Cardiac septum (tissue), 1 donor: ENCODE measurements at regions not wholly inside any gene's neighbourhood (a gene's known extent, or its start where the extent isn't known, plus 50 kb on each side); places are given as distances from the start of the nearest gene placed in this dataset.
"Not testable (repeated sequence)": the region's sequence is repeated elsewhere in the genome, so short reads cannot be mapped to it uniquely, and the experiment has no call there.

Experiments used
- DNase-seq: peaks from one replicate; pipeline ENCODE4 v3.0.0-alpha.2; 2020; ENCODE audit warnings: low spot score
- intact Hi-C: fragments of 100-400 bp; cut with DNase I; formaldehyde crosslinking; loops from one replicate; pipeline ENCODE4 v1.14.0; 2022
- donor health status: DM: no; HTN: no; CAD: no.

DNA sequence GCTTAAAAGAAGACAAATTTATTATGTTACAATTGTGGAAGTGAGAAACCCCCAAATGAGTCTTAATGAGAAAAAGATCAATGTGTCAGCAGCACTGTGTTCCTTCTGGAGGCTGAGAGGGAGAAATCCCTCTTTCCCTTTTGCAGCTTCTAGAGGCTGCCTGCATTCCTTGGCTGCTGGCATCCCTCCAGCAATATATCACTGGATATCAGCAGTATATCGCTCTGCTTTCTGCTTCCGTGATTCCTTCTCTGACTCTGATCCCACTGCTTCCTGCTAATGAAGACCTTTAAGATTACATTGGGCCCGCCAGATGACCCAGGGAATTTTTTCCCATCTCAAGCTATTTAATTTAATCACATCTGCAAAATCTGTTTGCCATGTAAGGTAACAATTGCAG lies 1008.0 kb downstream of the RAPGEF2 start:
- intact Hi-C loops: no loop called here
- DNase-seq: no peak

DNA sequence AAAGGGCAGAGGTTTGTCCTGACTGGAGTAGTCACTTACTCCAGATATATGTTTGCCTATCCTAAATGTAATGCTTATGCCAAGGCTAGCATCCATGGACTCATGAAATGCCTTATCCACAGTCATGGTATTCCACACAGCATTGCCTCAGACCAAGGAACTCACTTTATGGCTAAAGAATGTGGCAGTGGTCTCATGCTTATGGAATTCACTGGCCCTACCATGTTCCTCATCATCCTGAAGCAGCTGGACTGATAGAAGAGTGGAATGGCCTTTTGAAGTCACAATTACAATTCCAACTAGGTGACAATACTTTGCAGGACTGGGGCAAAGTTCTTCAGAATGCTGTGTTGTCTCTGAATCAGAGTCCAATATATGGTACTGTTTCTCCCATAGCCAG lies 1014.8 kb downstream of the RAPGEF2 start:
- no peak for DNase-seq
- intact Hi-C loops: no loop called here

DNA sequence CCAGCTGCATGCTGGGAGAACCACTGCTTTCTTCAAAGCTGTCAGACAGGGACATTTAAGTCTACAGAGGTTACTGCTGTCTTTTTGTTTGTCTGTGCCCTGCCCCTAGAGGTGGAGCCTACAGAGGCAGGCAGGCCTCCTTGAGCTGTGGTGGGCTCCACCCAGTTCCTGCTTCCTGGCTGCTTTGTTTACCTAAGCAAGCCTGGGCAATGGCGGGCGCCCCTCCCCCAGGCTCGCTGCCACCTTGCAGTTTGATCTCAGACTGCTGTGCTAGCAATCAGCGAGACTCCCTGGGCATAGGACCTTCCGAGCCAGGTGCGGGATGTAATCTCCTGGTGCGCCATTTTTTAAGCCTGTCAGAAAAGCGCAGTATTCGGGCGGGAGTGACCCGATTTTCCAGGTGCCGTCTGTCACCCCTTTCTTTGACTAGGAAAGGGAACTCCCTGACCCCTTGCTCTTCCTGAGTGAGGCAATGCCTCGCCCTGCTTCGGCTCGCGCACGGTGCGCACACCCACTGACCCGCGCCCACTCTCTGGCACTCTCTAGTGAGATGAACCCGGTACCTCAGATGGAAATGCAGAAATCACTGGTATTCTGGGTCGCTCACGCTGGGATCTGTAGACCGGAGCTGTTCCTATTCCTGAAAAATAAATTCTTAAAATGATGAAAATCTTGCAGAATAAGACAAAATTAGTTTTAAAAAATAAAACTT lies 1022.9 kb downstream of the RAPGEF2 start:
- intact Hi-C loops, DNase-seq: not testable (repeated sequence)

DNA sequence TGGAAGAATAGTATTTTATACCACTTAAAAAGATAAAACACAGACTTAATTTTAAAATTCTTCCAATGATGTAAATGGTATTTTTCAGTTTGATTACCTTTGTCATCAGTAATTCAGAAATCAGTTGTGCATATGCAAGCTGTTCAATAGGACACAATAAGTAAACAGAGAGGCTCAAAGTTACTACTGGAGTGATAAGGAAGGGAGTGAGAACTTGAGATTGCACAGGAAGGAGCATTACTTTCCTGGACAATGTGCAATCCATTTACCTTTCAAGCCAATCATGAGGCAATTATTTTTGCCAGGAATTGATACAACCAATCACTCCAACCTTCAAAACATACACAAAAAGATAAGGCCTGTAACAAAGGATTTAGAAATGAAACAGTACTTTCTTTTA lies 1024.3 kb downstream of the RAPGEF2 start:
- DNase-seq: no peak
- intact Hi-C loops: no loop called here

DNA sequence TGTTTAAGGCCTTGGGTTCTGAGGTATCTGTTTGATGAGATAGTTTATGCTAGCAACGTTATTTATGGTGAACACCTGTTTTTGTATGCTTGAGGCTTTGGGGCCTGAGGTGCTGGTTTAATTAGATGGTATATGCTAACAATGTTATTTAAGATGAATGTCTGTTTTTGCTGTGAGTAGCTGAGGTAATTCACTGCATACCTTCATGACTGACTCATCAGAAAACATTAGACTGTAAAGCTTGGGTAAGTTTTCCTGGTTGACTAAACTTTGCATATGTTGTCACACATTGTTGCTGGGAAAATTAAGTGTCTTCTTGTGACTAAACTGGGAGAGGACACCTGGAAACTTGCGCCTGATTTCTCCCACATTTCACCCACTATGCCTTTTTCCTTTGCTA lies 1026.6 kb downstream of the RAPGEF2 start:
- intact Hi-C loops: no loop called here
- DNase-seq: no peak

DNA sequence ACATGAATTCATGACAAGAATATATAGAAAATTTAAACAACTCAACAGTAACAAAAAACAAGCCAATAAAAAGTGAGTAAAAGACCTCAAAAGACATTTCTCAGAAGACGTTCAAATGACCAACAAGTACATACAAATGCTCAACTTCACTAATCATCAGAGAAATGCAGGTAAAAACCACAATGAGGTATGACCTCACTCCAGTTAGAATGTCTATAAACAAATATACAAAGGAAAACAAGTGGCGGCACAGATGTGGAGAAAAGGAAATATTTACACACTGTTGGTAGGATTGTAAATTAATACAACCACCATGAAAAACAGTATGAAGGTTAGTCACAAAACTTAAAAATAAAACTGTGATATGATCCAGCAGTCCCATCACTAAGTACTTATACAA lies 1033.1 kb downstream of the RAPGEF2 start:
- intact Hi-C loops: no loop called here
- DNase-seq: no peak

DNA sequence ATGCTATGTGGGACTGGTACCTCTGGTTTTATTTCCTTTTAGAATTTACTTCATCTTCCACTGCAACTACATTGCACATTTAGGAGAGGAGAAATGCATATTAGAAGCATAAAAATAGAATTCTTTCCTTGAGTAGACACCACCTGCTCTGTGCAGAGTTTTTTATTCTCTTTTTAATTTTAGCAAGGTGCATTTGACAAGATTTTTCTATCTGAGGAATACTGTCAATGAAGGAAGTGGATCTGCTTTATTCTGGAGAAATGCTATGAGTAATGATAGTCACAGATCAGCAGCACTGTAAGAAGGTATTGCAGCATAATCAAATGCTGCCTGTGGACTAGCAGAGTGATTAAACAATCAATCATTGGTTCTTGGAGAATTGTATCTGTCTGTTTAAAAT lies 1038.3 kb downstream of the RAPGEF2 start:
- no peak for DNase-seq
- intact Hi-C loops: no loop called here

DNA sequence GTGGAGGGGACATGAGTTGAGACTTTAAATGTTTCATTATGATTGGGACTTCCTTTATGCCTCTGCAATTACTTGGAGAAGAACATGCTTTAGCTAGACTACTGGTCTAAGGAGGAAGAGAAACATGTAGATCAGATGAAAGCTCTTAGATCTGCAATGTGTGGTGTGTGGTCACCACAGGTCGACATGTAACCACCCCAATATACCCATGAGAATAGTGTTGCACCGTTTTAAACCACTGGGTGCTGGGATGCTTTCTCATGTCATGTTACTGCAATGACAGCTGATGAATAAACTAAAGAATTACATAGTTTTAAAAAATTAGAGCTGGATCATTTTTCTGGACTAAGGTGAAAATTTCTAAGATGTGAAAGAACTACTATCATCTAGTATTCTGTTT lies 1039.7 kb downstream of the RAPGEF2 start:
- DNase-seq: no peak
- intact Hi-C loops: no loop called here

DNA sequence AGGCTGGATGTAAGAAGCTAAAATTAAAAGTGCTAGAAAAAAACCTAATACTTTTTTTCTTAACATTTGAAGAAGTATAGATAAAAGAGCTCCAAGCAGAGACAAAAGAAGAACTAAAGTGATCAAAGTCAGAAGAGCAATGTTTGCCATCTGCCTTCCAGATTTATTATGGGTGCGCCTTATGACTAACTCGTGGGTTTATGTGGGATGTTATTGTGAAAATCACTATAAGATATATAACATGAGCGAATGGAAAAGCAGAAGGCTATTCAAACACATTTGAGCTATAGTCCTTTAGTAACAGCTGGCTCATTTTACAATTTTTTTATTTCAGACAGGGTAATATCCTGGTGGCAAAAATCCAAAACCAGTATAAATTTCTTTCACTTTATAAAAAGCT lies 1040.7 kb downstream of the RAPGEF2 start:
- intact Hi-C loops: no loop called here
- no peak for DNase-seq

DNA sequence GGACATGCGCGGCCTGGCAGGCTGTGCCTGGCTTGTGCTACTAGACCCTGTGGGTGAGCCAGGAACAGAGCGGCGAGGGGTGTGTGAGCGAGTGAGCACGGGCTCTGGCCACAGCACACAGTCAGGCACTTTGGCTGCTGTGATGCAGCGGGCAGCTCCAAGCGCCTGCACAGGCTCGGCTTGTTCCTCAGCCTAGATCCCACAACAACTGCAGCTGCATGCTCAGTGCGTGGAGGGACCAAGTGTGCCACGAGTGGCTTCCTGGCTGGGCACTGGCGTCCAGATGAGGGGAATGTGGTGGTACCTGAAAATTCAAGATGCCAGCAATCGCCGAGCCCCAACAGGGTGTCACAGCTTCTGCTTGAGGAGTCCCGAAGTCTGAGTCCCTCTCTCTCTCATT lies 1056.6 kb downstream of the RAPGEF2 start:
- DNase-seq: no peak
- intact Hi-C loops: no loop called here

DNA sequence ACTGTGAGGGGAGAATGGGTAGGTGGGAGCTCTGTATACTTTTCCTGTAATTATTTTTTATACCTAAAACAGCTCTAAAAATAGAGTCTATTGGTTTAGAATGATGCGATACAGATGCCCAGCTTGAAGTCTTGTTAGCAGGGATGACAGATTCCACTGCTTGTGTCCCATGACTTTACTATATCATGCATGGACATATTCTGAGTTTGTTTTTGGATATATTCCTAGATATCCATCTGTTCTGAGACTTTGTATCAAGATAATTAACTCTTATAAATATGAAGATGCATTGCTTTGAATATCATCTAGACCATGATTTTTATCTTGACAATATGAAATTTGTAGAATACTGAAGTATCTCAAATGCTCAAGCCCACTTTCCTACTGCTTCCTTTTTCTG lies 1058.1 kb downstream of the RAPGEF2 start:
- DNase-seq: no peak
- intact Hi-C loops: no loop called here

DNA sequence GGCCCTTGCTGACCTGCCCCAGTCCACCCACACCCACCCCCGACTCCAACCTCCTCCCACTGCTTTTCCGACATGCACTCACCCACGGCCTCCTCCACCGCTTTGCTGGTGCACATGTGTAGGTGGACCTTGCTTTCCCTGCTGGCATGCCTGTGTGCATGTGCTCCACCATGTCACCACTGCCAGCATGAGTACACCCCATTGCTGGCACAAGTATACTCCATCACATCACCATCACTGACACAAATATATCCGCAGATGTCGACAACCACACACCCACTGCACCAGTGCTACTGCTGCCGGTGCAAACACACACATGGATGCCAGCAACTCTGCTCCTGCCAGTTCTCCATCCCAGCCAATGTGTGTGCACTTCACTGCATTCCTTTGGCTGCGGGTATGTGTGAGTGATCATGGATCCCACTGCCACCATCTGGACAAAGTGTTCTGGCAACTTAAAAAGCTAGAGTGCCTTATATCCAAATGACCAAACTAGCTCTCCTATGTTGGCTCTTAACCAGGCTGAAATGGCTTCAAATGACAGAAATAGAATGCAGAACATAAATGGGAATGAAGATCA lies 1072.3 kb downstream of the RAPGEF2 start:
- no peak for DNase-seq
- intact Hi-C loops: no loop called here

DNA sequence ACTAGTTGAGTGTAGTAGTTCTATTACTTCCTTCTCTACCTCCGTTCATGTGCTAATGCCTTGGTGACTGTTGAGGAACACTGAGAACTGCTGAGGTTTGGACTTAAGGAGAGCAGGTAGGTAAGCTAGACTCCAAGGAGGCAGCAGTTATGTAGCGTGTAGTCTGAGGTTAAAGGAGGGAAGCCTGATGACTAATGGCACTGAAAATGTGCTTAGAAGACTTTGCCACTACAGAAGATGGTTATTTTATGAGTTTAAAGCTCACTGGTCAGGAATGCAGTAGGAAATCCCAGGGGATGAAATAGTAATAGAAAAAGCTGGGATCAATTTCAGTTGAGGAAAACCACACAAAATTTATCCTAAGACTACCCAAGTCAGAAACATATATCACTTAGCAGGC lies 1077.3 kb downstream of the RAPGEF2 start:
- no peak for DNase-seq
- intact Hi-C loops: no loop called here

DNA sequence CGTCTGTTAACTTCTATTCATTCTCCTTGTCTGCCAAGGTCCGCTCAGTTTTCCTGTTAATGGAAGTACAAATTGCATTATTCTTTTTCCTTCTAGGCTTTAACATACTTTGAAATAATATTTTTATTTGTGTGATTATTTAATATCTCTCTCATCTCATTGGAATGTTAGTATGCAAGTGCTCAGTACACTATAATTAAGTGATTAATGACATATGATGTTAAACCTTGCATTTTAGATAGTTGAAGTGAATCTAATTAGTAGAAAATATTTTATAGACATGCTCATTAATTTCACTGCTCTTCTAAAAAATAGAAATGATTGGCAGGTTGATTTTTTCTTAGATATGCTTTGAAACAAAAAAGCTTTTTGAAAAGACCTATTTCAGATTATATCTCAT lies 1079.8 kb downstream of the RAPGEF2 start:
- DNase-seq: no peak
- intact Hi-C loops: no loop called here

DNA sequence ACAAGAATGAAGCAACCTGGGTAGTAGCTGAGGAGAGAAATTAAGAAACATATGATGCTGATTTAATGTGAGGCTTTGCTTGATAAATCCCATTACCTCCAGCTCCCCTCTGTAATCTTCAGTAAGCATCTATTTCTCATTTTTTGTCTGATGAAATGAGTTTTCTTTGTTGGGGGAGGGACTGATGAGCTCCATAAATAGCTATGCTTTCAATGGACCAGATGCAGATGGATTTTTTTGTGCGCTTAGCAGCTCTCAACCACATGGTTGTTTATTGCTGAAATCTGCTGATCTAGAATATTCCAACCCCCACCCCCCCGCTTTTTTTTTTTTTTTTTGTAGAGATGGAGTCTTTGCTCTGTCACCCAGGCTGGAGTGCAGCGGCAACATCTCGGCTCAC lies 1082.0 kb downstream of the RAPGEF2 start:
- DNase-seq: no peak
- intact Hi-C loops: no loop called here

DNA sequence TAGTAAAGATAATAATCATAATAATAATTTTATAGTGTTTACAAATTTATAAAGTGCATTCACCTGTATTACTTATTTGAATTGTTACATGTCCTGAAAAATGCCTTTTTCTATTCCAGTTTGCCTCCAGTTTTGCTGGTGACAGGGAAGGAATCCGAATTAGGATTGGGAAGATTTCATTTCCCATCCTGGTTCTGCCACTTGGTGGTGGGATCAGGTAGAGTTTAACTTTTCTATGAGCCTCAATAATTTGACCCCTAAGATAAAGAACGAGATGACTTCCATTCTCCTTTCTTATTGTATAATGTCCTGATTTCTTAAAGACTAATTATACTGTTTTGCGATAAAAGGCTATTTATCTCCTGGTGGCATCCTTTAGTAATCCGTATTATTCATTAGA lies 1090.9 kb downstream of the RAPGEF2 start:
- intact Hi-C loops: no loop called here
- DNase-seq: no peak

DNA sequence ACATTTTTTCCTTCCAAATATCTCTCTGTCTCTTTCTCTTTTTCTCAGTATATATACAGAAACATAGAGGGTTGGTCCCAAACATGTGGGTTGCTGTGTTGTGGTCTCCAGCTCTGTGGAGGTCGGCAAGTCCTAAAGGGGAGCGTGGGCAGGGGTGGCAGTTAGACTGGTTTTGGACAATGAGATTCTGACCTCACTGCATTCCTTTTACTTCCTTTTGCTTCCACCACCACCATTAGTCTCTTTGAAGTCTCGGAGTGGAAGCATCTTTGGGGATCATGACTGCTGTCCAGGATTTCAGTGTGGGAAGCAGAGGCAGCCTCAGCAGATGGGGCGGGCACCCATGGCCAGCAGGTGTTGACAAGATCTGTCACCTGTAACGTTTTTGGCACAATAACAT lies 1091.8 kb downstream of the RAPGEF2 start:
- intact Hi-C loops: no loop called here
- no peak for DNase-seq

DNA sequence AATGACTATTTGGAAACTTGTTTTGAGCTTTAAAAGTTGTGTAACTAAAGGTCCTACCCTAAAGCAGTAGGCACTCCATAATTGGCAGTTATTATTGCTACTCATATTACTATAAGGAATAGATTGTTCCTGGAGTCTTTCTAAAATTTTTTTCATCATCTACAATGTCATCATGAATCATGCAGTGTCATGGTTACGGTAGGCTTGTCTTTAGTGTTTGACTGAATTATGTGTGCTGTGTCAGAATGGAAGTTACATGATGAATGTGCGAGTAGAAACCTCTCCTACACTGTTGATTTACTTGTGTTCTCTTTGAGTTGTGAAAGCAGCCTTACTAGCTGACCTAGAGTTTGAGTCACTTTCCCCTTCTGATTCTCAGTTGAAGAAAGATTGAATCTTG lies 1099.9 kb downstream of the RAPGEF2 start:
- DNase-seq: no peak

DNA sequence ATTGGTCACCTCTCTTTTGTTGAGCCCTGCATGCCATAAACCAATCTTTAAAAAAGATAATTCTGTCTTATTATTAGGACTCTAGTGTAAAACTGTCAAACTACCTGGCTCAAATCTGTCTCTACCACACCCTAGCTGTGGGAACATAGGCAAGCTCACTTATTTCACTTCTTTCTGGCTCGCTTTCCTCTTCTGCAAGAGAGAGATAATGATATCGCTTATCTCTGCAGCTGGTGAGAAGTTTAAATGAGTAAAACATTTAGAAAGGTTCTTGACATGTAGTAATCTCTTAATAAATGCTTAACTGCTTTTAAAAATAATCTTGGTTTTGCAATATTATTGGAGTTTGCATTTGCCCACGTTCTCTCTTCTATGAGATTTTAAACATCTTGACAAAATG lies 1109.2 kb downstream of the RAPGEF2 start:
- no peak for DNase-seq
- intact Hi-C loops: no loop called here

More for the DNA sequence above, 1099.9 kb downstream of the RAPGEF2 start:
- intact Hi-C loops: no loop called here

DNA sequence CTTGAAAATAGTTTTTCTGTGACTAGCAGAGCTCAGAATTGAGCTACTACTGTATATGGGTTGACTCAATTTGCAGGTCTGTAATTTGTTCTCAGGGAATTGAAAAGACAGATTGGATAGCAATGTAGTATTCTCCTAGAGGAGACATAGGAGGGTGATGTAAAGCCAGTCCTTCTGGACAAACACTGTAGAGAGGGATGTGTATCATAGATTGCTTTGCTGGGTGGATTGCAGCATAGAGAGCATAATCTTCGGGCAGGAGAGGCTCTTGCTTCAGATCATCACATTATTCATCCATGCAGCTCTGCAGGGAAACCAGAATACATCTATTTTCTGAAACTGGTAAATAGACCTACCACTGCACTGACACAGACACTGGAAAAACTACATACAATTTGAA lies 1110.5 kb downstream of the RAPGEF2 start:
- DNase-seq: no peak
- intact Hi-C loops: no loop called here

DNA sequence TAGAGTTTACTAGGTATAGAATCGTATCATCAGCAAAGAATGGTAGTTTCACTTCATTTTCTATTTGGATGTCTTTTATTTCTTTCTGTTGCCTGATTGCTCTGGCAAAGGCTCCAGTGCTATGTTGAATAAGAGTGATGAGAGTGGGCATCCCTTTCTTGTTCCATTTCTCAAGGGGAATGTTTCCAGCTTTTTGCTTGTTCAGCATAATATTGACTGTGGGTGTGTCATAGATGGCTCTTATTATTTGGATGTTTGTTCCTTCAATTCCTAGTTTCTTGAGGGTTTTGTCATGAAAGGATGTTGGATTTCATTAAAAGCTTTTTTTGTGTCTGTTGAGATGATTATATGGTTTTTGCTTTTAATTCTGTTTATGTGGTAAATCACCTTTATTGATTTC lies 1114.5 kb downstream of the RAPGEF2 start:
- DNase-seq: no peak
- intact Hi-C loops: no loop called here

DNA sequence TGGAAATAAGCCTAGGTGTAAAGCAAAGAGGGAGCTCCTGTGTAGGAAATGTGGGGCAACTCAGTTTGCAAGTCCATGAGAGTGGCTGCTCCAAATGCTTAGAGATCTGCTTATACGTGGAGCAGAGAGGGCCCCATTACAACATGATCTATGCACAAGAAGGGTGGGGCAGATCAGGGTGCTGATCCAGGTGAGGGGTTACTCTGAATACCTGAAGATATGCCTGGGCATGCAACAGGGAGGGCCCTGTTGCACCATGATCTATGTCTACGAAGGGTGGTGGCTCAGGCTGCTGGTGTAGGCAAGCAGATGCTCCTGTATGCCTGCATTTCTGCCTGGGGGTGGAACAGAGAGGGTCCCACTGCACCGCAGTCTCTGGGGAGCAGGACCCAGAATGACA lies 1121.2 kb downstream of the RAPGEF2 start:
- intact Hi-C loops: no loop called here

More for the DNA sequence above, 1121.2 kb downstream of the RAPGEF2 start:
- no peak for DNase-seq
